ENCODE measurements at regions not wholly inside any gene's neighbourhood (a gene's known extent, or its start where the extent isn't known, plus 50 kb on each side); places are given as distances from the start of the nearest gene placed in this dataset.

GRCh38 chr5:40378396-40379177 is 301.1 kb upstream of the PTGER4 start:
- Histone ChIP-seq H3K9me3 (ENCODE audit: insufficient read depth, low read length) (peaks cover 5% of the 10 kb centered on the region; the same call in 1 of the 2 replicates), H3K79me2 (ENCODE audit: low read length) (no peaks in the 10 kb centered on the region), H2AFZ (ENCODE audit: low read depth, low read length) (no peak overlapping the region), H3K4me2 (ENCODE audit: low read length) (peak overlapping the region; percentile 47), H4K20me1 (ENCODE audit: insufficient read depth, low read length) (no peaks in the 10 kb centered on the region), H3K27me3 (ENCODE audit: low read depth, low read length) (no peaks in the 10 kb centered on the region), H3K4me1 (ENCODE audit: low read length) (peaks cover 48% of the 10 kb centered on the region), H3K27ac (ENCODE audit: low read length) (peak overlapping the region; percentile 17), H3K36me3 (replicated peaks; ENCODE audit: low read depth, low read length) (peaks cover 7% of the 10 kb centered on the region), H3K4me3 (ENCODE audit: low read length) (no peak overlapping the region), H3K9ac (ENCODE audit: low read length) (no peak overlapping the region)
- TF ChIP-seq EZH2phosphoT487 (IDR thresholded peaks at IDR 0.05; ENCODE audit: low read depth) (no peak), CTCF (IDR thresholded peaks at IDR 0.05; ENCODE audit: low read depth, low read length) (no peak)

- peaks cover 5% of the 10 kb centered on the region; the same call in 1 of the 2 replicates for H3K9me3 ChIP-seq (ENCODE audit: insufficient read depth, low read length)
- peak overlapping the region; percentile 72 for H3K27ac ChIP-seq (ENCODE audit: low read length)
- H3K27me3 ChIP-seq (ENCODE audit: low read depth, low read length): no peaks in the 10 kb centered on the region
- no peaks in the 10 kb centered on the region for H4K20me1 ChIP-seq (ENCODE audit: insufficient read depth, low read length)
- peak overlapping the region; percentile 75 for H3K4me2 ChIP-seq (ENCODE audit: low read length)
- H3K4me1 ChIP-seq (ENCODE audit: low read length): peaks cover 39% of the 10 kb centered on the region
- no peak for TF ChIP-seq EZH2phosphoT487 (IDR thresholded peaks at IDR 0.05; ENCODE audit: low read depth)
- no peak for TF ChIP-seq CTCF (IDR thresholded peaks at IDR 0.05; ENCODE audit: low read depth, low read length)
- H2AFZ ChIP-seq (ENCODE audit: low read depth, low read length): no peak overlapping the region
- H3K79me2 ChIP-seq (ENCODE audit: low read length): no peaks in the 10 kb centered on the region
- H3K9ac ChIP-seq (ENCODE audit: low read length): peak overlapping the region; percentile 36
- H3K36me3 ChIP-seq (replicated peaks; ENCODE audit: low read depth, low read length): peaks cover 7% of the 10 kb centered on the region
- H3K4me3 ChIP-seq (ENCODE audit: low read length): peak overlapping the region; percentile 27; the same call in 1 of the 2 replicates
These were observed 303.1 kb upstream of the PTGER4 start for GRCh38 chr5:40376566-40376965.

GRCh38 chr5:40374853-40375252 is 304.9 kb upstream of the PTGER4 start:
- peaks cover 10% of the 10 kb centered on the region for H3K36me3 ChIP-seq (replicated peaks; ENCODE audit: low read depth, low read length)
- H3K9me3 ChIP-seq (ENCODE audit: insufficient read depth, low read length): peaks cover 5% of the 10 kb centered on the region; the same call in 1 of the 2 replicates
- no peak overlapping the region for H3K27ac ChIP-seq (ENCODE audit: low read length)
- H3K4me2 ChIP-seq (ENCODE audit: low read length): no peak overlapping the region
- no peaks in the 10 kb centered on the region for H3K79me2 ChIP-seq (ENCODE audit: low read length)
- no peaks in the 10 kb centered on the region for H3K27me3 ChIP-seq (ENCODE audit: low read depth, low read length)
- no peak overlapping the region for H2AFZ ChIP-seq (ENCODE audit: low read depth, low read length)
- no peak overlapping the region for H3K9ac ChIP-seq (ENCODE audit: low read length)
- H4K20me1 ChIP-seq (ENCODE audit: insufficient read depth, low read length): no peaks in the 10 kb centered on the region
- peaks cover 39% of the 10 kb centered on the region for H3K4me1 ChIP-seq (ENCODE audit: low read length)
- TF ChIP-seq CTCF (IDR thresholded peaks at IDR 0.05; ENCODE audit: low read depth, low read length) (no peak), EZH2phosphoT487 (IDR thresholded peaks at IDR 0.05; ENCODE audit: low read depth) (no peak)
- H3K4me3 ChIP-seq (ENCODE audit: low read length): no peak overlapping the region

GRCh38 chr5:40368200-40368599 is 311.5 kb upstream of the PTGER4 start:
- H3K4me2 ChIP-seq (ENCODE audit: low read length): no peak overlapping the region
- H2AFZ ChIP-seq (ENCODE audit: low read depth, low read length): no peak overlapping the region
- no peak for TF ChIP-seq EZH2phosphoT487 (IDR thresholded peaks at IDR 0.05; ENCODE audit: low read depth)
- TF ChIP-seq CTCF (IDR thresholded peaks at IDR 0.05; ENCODE audit: low read depth, low read length): no peak
- H3K27ac ChIP-seq (ENCODE audit: low read length): 0 out of 2 replicates have a peak overlapping the region, but pooled peaks have one; percentile 27
- no peaks in the 10 kb centered on the region for H4K20me1 ChIP-seq (ENCODE audit: insufficient read depth, low read length)
- H3K9ac ChIP-seq (ENCODE audit: low read length): no peak overlapping the region
- no peaks in the 10 kb centered on the region for H3K79me2 ChIP-seq (ENCODE audit: low read length)
- peaks cover 3% of the 10 kb centered on the region for H3K36me3 ChIP-seq (replicated peaks; ENCODE audit: low read depth, low read length)
- H3K4me3 ChIP-seq (ENCODE audit: low read length): no peak overlapping the region
- peaks cover 41% of the 10 kb centered on the region for H3K4me1 ChIP-seq (ENCODE audit: low read length)
- no peaks in the 10 kb centered on the region; the same call in 1 of the 2 replicates for H3K9me3 ChIP-seq (ENCODE audit: insufficient read depth, low read length)
- H3K27me3 ChIP-seq (ENCODE audit: low read depth, low read length): no peaks in the 10 kb centered on the region

All from OCI-LY3 (cell line).